Cardiac fibroblast (primary cell): ENCODE measurements at regions not wholly inside any gene's neighbourhood (a gene's known extent, or its start where the extent isn't known, plus 50 kb on each side); places are given as distances from the start of the nearest gene placed in this dataset.
A peak's percentile ranks its signal among the peaks of the same experiment; 100 is the strongest.

Source experiments
- DNase-seq, 2 donors: peaks; one replicate each; pipeline versions ENCODE4 v3.0.0 to v3.0.0-alpha.2; 2010; ENCODE audit warnings: low read depth in 2 of 2
- H3K4me3 ChIP-seq, 2 donors: replicated peaks in 1 of 2; 1 replicate in 1 of 2; 2 replicates in 1 of 2; pipeline ENCODE4 v1.5.1; 2011; ENCODE audit warnings: low read depth in 2 of 2, low read length in 2 of 2, mild to moderate bottlenecking in 2 of 2, moderate library complexity in 1 of 2
- TF ChIP-seq, protein P1 (sequence below): IDR thresholded peaks from one replicate; pipeline ENCODE4 v1.5.1; 2011; ENCODE audit warnings: low read depth, mild to moderate bottlenecking, low read length, inconsistent platforms

DNA sequence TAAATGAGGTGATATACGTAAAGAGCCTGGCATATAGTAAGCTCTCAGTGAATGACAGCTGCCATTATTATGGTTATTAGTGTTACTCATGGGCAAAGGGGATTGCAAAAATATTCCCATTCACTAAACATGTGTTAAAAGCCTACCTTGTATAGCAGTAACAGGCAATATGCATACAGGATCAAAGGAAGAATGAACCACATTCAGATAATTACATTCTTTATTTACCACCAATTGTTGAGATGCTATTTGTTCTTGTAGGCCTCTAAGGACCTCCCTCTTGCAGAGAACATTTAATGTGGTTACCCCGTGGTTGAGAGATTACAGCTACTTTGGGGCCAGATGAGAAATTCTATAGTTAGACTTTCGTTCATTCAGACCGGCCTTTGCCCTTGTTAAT is 82.7 kb upstream of the DRD2 start:
- DNase-seq = no peak
- no peak overlapping the region for H3K4me3 ChIP-seq
- TF ChIP-seq, protein P1, sequence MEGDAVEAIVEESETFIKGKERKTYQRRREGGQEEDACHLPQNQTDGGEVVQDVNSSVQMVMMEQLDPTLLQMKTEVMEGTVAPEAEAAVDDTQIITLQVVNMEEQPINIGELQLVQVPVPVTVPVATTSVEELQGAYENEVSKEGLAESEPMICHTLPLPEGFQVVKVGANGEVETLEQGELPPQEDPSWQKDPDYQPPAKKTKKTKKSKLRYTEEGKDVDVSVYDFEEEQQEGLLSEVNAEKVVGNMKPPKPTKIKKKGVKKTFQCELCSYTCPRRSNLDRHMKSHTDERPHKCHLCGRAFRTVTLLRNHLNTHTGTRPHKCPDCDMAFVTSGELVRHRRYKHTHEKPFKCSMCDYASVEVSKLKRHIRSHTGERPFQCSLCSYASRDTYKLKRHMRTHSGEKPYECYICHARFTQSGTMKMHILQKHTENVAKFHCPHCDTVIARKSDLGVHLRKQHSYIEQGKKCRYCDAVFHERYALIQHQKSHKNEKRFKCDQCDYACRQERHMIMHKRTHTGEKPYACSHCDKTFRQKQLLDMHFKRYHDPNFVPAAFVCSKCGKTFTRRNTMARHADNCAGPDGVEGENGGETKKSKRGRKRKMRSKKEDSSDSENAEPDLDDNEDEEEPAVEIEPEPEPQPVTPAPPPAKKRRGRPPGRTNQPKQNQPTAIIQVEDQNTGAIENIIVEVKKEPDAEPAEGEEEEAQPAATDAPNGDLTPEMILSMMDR = no peak

DNA sequence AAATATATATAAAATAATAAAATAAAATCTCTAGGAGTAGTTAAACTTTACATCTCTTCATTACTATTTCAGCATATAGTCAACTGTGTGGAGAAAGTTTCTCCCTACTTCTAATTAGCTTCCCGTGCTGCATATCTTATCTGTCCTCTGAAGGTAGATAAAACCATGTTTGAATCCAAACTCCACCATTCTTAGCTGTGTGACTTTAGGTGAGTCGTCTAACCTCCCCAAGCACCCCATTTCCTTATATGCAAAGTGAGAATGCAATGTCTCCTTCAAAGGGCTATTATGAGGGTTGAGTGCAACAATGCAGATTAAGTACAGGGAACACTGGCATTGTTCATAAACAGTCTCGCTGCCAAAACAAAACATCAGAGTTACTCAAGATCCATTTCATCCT is 80.8 kb upstream of the DRD2 start:
- DNase-seq = no peak
- TF ChIP-seq, protein P1 = no peak
- no peak overlapping the region for H3K4me3 ChIP-seq

DNA sequence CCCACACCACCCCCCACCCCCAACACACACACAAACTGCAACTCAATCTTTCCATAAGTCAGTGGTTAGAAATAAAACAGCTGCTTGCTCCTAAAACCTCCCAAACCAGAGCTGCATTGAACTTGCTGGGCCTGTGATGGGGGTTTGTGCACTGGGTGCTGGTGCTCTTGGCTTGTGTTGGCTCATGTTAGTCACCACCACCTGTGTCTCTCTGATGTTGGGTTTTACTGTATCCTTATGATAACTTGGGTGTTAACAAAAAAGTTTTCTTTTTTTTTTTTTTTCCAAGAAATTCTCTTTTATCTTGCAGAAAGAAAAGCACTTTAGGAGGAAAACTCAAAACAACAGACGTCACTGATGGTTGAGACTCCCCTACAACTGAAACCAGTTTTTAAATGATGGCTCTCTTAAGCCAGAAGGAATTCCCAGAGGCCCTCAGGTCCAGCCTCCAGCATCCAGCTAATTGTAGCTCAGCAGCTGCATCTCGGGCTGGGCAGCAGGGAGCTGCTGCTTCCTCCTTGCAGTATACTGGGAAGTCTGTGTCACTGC is 79.9 kb upstream of the DRD2 start:
- TF ChIP-seq, protein P1 = no peak
- no peak overlapping the region for H3K4me3 ChIP-seq
- no peak for DNase-seq

DNA sequence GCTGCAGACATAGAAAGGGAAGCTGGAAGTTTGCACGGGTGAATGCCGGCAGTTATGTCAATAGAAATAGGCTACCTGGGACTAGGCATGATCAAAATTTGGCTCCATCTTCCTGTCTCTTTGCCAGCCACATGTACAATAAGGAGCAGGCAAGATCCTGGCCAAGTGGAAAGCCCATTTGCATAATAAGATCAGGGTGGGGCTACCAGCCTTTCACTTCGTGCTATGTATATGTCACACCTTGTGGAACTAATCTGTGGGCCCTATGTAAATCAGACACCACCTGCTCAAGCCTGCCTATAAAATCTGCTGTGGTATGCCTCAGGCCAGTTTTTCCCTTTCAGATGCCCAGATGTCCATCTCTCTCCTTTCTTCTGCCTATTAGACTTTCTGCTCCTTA is 79.3 kb upstream of the DRD2 start:
- TF ChIP-seq, protein P1 = no peak
- no peak for DNase-seq

DNA sequence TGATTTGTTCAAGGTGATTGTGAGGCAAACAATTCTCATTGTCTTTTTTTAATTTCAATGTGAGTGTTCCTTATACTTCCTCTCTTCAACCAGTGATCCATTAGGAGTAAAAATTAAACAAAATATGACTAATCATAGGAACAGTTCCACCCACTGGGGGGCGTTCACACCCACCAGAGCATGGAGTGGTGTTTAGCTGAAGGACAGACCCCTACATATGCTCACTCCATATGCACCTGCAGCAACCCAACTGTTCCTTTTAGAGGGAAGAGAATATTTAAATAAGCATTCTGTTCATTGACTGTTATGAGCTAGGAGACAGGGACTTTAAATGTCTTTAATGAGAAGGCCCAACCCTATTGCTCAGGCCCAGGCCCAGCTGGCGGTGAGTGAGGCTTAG is 78.7 kb upstream of the DRD2 start:
- no peak for DNase-seq
- TF ChIP-seq, protein P1 = peak; percentile 9
- no peak overlapping the region for H3K4me3 ChIP-seq

More for the DNA sequence above, 79.3 kb upstream of the DRD2 start:
- H3K4me3 ChIP-seq = no peak overlapping the region

DNA sequence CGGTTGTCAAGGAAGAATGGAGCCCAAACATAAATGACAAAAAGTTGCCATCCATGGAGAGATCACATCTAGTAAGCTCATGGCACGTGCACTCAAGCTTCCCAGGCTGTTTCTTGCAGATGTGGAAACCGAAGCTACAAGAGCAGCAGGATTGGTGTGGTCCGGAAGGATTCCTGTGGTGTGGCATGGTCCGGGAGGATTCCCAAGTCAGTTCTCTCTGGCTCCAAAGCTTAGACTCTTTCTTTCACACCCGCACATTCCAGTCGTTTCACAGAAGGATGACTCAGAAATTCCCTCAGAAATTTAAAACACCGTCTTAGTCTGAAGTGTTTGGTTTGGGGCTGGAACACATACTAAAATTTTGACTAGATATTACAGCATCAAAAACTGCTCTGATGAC is 78.0 kb upstream of the DRD2 start:
- DNase-seq = peak; percentile 82 to 92
- no peak overlapping the region for H3K4me3 ChIP-seq
- TF ChIP-seq, protein P1 = no peak

DNA sequence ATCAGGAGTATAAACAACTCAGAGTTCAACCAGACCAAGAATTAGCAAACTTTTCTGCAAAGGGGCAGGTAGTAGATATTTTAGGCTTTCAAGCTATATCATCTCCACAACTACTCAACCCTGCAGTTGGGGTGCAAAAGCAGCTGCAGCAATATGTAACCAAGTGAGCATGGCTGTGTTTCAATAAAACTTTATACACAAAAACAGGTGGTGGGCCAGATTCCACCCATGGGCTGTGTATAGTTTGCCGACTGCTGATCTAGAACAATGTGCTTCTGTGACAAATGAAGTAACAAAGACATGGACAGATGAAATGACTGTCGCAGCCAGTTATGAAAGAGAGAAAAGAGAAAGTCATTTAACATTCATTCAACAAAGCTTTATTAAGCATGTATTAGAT is 77.1 kb upstream of the DRD2 start:
- no peak overlapping the region for H3K4me3 ChIP-seq
- no peak for DNase-seq
- TF ChIP-seq, protein P1 = no peak
